Upper lobe of left lung (tissue), 6 donors: ENCODE measurements at regions not wholly inside any gene's neighbourhood (a gene's known extent, or its start where the extent isn't known, plus 50 kb on each side); places are given as distances from the start of the nearest gene placed in this dataset.

ENCODE experiments used
- ATAC-seq, 2 donors: fragments of 200-7000 bp; cut with Tn5 transposase; one replicate each; pipeline ENCODE4 v1.9.1; 2022; ENCODE audit warnings: mild to moderate bottlenecking in 2 of 2, moderate library complexity in 2 of 2; ENCODE audit not compliant: low FRiP score in 2 of 2
- DNase-seq, 2 donors: peaks; one replicate each; pipeline ENCODE4 v3.0.0-alpha.2; 2019 to 2020
- H3K27ac ChIP-seq, 4 donors: fragments of 200-600 bp; sonication (generic); one replicate each; pipeline ENCODE4 v1.5.1; 2016 to 2019
- H3K27me3 ChIP-seq, 4 donors: fragments of 200-600 bp; sonication (generic); one replicate each; pipeline ENCODE4 v1.5.1; 2017 to 2019
- H3K36me3 ChIP-seq, 4 donors: fragments of 200-600 bp; sonication (generic); one replicate each; pipeline ENCODE4 v1.5.1; 2016 to 2019
- H3K4me1 ChIP-seq, 4 donors: fragments of 200-600 bp; sonication (generic); one replicate each; pipeline ENCODE4 v1.5.1; 2018 to 2019
- H3K4me3 ChIP-seq, 4 donors: fragments of 200-600 bp; sonication (generic); one replicate each; pipeline ENCODE4 v1.5.1; 2017 to 2019; ENCODE audit warnings: mild to moderate bottlenecking in 2 of 4, moderate library complexity in 1 of 4
- H3K9me3 ChIP-seq, 4 donors: fragments of 200-600 bp; sonication (generic); one replicate each; pipeline ENCODE4 v1.5.1; 2018 to 2019
- CTCF ChIP-seq, 6 experiments: fragments of 450-650 bp in 4 of 6; fragments of 200-600 bp in 2 of 6; sonication (generic) in 2 of 6; IDR thresholded peaks; one replicate each; pipeline ENCODE4 v1.5.1; 2016 to 2019; ENCODE audit warnings: antibody characterized with exemption in 6 of 6
- EP300 ChIP-seq, 4 donors: sonication (generic); formaldehyde crosslinking; IDR thresholded peaks; one replicate each; pipeline ENCODE4 v1.5.1; 2017; ENCODE audit warnings: antibody characterized with exemption in 4 of 4, control low read depth in 2 of 4
- POLR2A ChIP-seq, 4 donors: fragments of 450-650 bp; IDR thresholded peaks; one replicate each; pipeline ENCODE4 v1.5.1; 2016 to 2017; ENCODE audit warnings: antibody characterized with exemption in 4 of 4, mild to moderate bottlenecking in 2 of 4
- POLR2AphosphoS5 ChIP-seq, 2 donors: sonication (generic); formaldehyde crosslinking; IDR thresholded peaks; one replicate each; pipeline ENCODE4 v1.5.1; 2017; ENCODE audit warnings: antibody characterized with exemption in 2 of 2
- WGBS, 2 donors: methylation state at CpG; one replicate each; pipeline ENCODE4 v1.1.5; 2017 to 2018; 5-methylcytosine and 5-hydroxymethylcytosine counted together
- donor health status: DM: no; HTN: no; CAD: no; lungs with moderate emphysema.
- donor health status: DM: no; HTN: yes; CAD: no; lungs with severe emphysema.

- 55 to 59% methylated on average over 2 of the region's 2 CpGs for WGBS, 2 donors
Measured at GRCh38 chr22:27144321-27144720, 486.9 kb downstream of the MIAT start.

GRCh38 chr22:27146866-27147633, 489.7 kb downstream of the MIAT start:
- no peak overlapping the region for H3K27ac ChIP-seq
- peaks cover 0 to 19% (median 6%) of the 10 kb centered on the region in 4 donors for H3K4me1 ChIP-seq
- H3K4me3 ChIP-seq, result no peak overlapping the region
- 56 to 69% methylated on average over 4 of the region's 4 CpGs for WGBS, 2 donors
- no peaks in the 10 kb centered on the region for H3K27me3 ChIP-seq
- H3K9me3 ChIP-seq, result no peaks in the 10 kb centered on the region
- TF ChIP-seq CTCF (IDR thresholded peaks at IDR 0.05) (no peak), POLR2AphosphoS5 (IDR thresholded peaks at IDR 0.05) (no peak), EP300 (IDR thresholded peaks at IDR 0.05) (no peak), POLR2A (IDR thresholded peaks at IDR 0.05) (no peak)
- DNase-seq (no peak), ATAC-seq (no peak)
- no peaks in the 10 kb centered on the region for H3K36me3 ChIP-seq

More at GRCh38 chr22:27144321-27144720, 486.9 kb downstream of the MIAT start:
- Histone ChIP-seq H3K36me3 (no peaks in the 10 kb centered on the region), H3K4me3 (no peak overlapping the region), H3K27me3 (no peaks in the 10 kb centered on the region), H3K9me3 (no peaks in the 10 kb centered on the region), H3K27ac (no peak overlapping the region), H3K4me1 (no peaks in the 10 kb centered on the region)
- ATAC-seq (no peak), DNase-seq (no peak)
- TF ChIP-seq CTCF (IDR thresholded peaks at IDR 0.05) (no peak), POLR2A (IDR thresholded peaks at IDR 0.05) (no peak), POLR2AphosphoS5 (IDR thresholded peaks at IDR 0.05) (no peak), EP300 (IDR thresholded peaks at IDR 0.05) (no peak)

- no peak for TF ChIP-seq EP300 (IDR thresholded peaks at IDR 0.05)
- no peak for TF ChIP-seq CTCF (IDR thresholded peaks at IDR 0.05)
- no peak for TF ChIP-seq POLR2AphosphoS5 (IDR thresholded peaks at IDR 0.05)
- TF ChIP-seq POLR2A (IDR thresholded peaks at IDR 0.05), result no peak
- peaks cover 0 to 19% (median 6%) of the 10 kb centered on the region in 4 donors for H3K4me1 ChIP-seq
- no peaks in the 10 kb centered on the region for H3K27me3 ChIP-seq
- H3K36me3 ChIP-seq, result no peaks in the 10 kb centered on the region
- no peaks in the 10 kb centered on the region for H3K9me3 ChIP-seq
- DNase-seq, result no peak
- H3K27ac ChIP-seq, result no peak overlapping the region
- no peak overlapping the region for H3K4me3 ChIP-seq
- no peak for ATAC-seq
- WGBS, 2 donors, result 42 to 89% methylated on average over 2 of the region's 2 CpGs
Measured at GRCh38 chr22:27148055-27148454, 490.7 kb downstream of the MIAT start.

GRCh38 chr22:27148886-27149470, 491.6 kb downstream of the MIAT start:
- H3K4me3 ChIP-seq, result no peak overlapping the region
- H3K36me3 ChIP-seq, result no peaks in the 10 kb centered on the region
- TF ChIP-seq CTCF (IDR thresholded peaks at IDR 0.05) (no peak), POLR2A (IDR thresholded peaks at IDR 0.05) (no peak), POLR2AphosphoS5 (IDR thresholded peaks at IDR 0.05) (no peak), EP300 (IDR thresholded peaks at IDR 0.05) (no peak)
- H3K27ac ChIP-seq, result no peak overlapping the region
- no peaks in the 10 kb centered on the region for H3K9me3 ChIP-seq
- WGBS, 2 donors, result 94 to 95% methylated on average over 8 of the region's 8 CpGs
- no peak for DNase-seq
- H3K4me1 ChIP-seq, result peaks cover 0 to 19% (median 6%) of the 10 kb centered on the region in 4 donors
- no peaks in the 10 kb centered on the region for H3K27me3 ChIP-seq
- no peak for ATAC-seq
